ENCODE measurements at regions not wholly inside any gene's neighbourhood (a gene's known extent, or its start where the extent isn't known, plus 50 kb on each side); places are given as distances from the start of the nearest gene placed in this dataset.

DNA sequence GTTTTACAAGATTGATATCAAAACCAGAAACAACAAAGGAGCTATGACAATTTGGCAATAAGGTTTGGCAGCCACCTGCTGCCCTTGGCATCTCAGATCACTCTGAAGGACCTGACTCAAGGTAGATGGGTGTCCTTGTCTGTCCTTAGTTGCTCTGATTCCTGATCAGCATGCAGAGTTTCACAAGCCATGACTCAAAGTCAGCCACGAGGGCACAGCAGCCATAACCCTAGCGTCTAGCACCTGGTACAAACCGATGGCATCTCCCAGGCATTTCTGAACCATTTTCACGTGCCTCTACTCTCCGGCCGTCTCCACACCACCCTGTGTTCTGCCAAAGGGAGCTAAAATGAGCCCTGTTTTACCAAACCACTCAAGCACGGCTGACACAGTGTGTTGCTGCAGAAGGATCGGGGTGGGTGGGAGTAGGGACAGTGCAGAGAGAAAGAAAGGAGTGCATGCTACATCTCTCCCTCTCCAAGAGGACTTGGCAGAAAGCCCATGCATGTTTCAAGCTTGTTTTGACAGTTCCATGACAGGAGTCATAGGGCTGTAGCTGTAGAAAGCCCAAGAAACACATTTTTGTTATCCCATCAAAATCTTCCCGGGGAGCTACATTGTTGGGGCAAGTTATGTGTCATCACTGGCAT lies 297.3 kb downstream of the ABCC12 start:
- H2AK5ac ChIP-seq (ENCODE audit: low read depth, low read length), result peak overlapping the region; percentile 45; the same call in 1 of the 2 replicates
- no peaks in the 10 kb centered on the region; a peak in 1 of 7 replicates for H3K27me3 ChIP-seq (replicated peaks in 1 of 4; ENCODE audit: control insufficient read depth in 3 of 4, extremely low read depth in 1 of 4, insufficient read depth in 3 of 4, low read length in 3 of 4)
- no peak overlapping the region for H2BK120ac ChIP-seq (replicated peaks; ENCODE audit: low read depth, low read length)
- peaks cover 0 to 11% of the 10 kb centered on the region in 2 experiments for H4K20me1 ChIP-seq (replicated peaks in 1 of 2; ENCODE audit: control insufficient read depth in 1 of 2, insufficient read depth in 2 of 2, low read length in 2 of 2)
- no peak overlapping the region for H2BK12ac ChIP-seq (ENCODE audit: low read depth, low read length)
- FAIRE-seq (no peak), DNase-seq (ENCODE audit: low read depth in 1 of 2, low spot score in 2 of 2) (no peak)
- no peak overlapping the region for H3K9ac ChIP-seq (replicated peaks in 1 of 4; ENCODE audit: extremely low read depth in 1 of 4, low read depth in 3 of 4, low read length in 3 of 4)
- no peak for TF ChIP-seq RBBP5 (IDR thresholded peaks at IDR 0.05; ENCODE audit: borderline replicate concordance, low read depth, low read length)
- TF ChIP-seq CREB1 (IDR thresholded peaks at IDR 0.05), result no peak
- no peak for TF ChIP-seq GTF2F1 (IDR thresholded peaks at IDR 0.05; ENCODE audit: borderline replicate concordance, low read depth, low read length)
- ChIA-PET CTCF (ENCODE audit: partially characterized antibody) (interaction anchor here (0.6 to 1.1 kb wide), 4 partner anchors 13 to 226 kb away, joined by 3 to 6 read pairs (median 4); no protein-coding TSS in a partner anchor), POLR2A (ENCODE audit: partially characterized antibody) (interaction anchor here (0.8 kb wide), 1 partner anchor 265 kb away, joined by 3 read pairs; no protein-coding TSS in a partner anchor)
- H4K8ac ChIP-seq (ENCODE audit: extremely low read depth, insufficient read depth, low read length), result no peak overlapping the region; the same call in 1 of the 2 replicates
- no peak overlapping the region for H3K27ac ChIP-seq (ENCODE audit: low read depth, low read length)
- H2BK5ac ChIP-seq (ENCODE audit: low read depth, low read length), result no peak overlapping the region
- H3K79me2 ChIP-seq (ENCODE audit: control insufficient read depth in 1 of 2, insufficient read depth in 2 of 2, low read length in 2 of 2), result no peaks in the 10 kb centered on the region
- no peak overlapping the region for H3K14ac ChIP-seq (ENCODE audit: insufficient read length)
- H3K9me3 ChIP-seq (ENCODE audit: insufficient read depth in 2 of 2, low read depth in 1 of 2, low read length in 1 of 2), result no peaks in the 10 kb centered on the region
- H3K56ac ChIP-seq (replicated peaks; ENCODE audit: insufficient read length, low read depth, low read length), result no peak overlapping the region
- WGBS, 2 experiments (ENCODE audit: extremely low coverage in 1 of 2, insufficient coverage in 1 of 2, insufficient read length in 1 of 2, insufficient replicate concordance in 2 of 2, low coverage in 1 of 2, low lambda C conversion rate in 2 of 2, missing lambda C conversion rate in 1 of 2), result 91% methylated on average over 9 of the region's 9 CpGs; no CpG with 5 or more reads in 1 of the 2 experiments
- no peaks in the 10 kb centered on the region for H3K36me3 ChIP-seq (ENCODE audit: control insufficient read depth in 2 of 4, insufficient read depth in 4 of 4, low read length in 3 of 4)
- no peak overlapping the region for H3K4me3 ChIP-seq (ENCODE audit: extremely low read depth in 1 of 4, insufficient read depth in 2 of 4, low read depth in 3 of 4, low read length in 4 of 4)
- peaks cover 12% of the 10 kb centered on the region; the same call in 1 of the 2 replicates for H3K23me2 ChIP-seq (ENCODE audit: low read depth, low read length)
- peak overlapping the region; percentile 7; the same call in 1 of the 2 replicates for H2BK20ac ChIP-seq (ENCODE audit: low read length)
- H3K4me1 ChIP-seq (replicated peaks in 1 of 4; ENCODE audit: control insufficient read depth in 3 of 4, insufficient read depth in 4 of 4, low read length in 3 of 4), result peaks cover 0 to under 1% (median 0%) of the 10 kb centered on the region in 4 experiments; a peak in 1 of 7 replicates
- H3K4me2 ChIP-seq (ENCODE audit: insufficient read depth in 1 of 2, low read depth in 2 of 2, low read length in 2 of 2), result no peak overlapping the region
- no peak overlapping the region for H3K4ac ChIP-seq (replicated peaks; ENCODE audit: insufficient read length, low read depth, low read length)
- H4K5ac ChIP-seq (ENCODE audit: insufficient read length, low read depth, low read length), result no peak overlapping the region
- 0 out of 2 replicates have a peak overlapping the region, but pooled peaks have one; percentile 15 for H3K18ac ChIP-seq (ENCODE audit: extremely low read depth, low read length)
- no peak overlapping the region for H4K91ac ChIP-seq (replicated peaks; ENCODE audit: insufficient read length, low read length)
- no peak overlapping the region for H2AFZ ChIP-seq (ENCODE audit: low read length)
- 0 out of 2 replicates have a peak overlapping the region, but pooled peaks have one; percentile 1 for H2BK15ac ChIP-seq (ENCODE audit: low read length)
- H3K79me1 ChIP-seq (ENCODE audit: low read depth, low read length), result no peaks in the 10 kb centered on the region; the same call in 1 of the 2 replicates
- no peak overlapping the region for H3K23ac ChIP-seq (ENCODE audit: insufficient read length)
